ENCODE measurements at regions not wholly inside any gene's neighbourhood (a gene's known extent, or its start where the extent isn't known, plus 50 kb on each side); places are given as distances from the start of the nearest gene placed in this dataset.

DNA sequence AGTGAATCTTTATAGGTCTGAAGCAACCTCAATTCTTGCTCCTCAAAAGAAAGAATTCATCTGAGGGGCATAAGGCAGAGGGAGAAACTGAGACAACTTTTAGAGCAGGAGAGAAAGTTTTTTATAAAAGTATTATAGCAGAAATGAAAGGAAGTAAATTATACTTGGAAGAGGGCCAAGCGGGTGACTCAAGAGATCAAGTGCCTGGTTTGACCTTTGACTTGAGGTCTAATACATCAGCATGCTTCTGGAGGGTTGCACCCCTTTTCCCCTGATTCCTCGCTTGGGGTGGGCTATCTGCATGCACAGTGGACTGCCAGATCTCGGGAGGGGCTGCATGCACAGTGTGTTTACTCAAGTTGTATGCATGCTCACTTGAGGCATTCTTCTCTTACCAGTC lies 268.5 kb upstream of the LRATD1 start (continued):
- TF ChIP-seq, protein P1, sequence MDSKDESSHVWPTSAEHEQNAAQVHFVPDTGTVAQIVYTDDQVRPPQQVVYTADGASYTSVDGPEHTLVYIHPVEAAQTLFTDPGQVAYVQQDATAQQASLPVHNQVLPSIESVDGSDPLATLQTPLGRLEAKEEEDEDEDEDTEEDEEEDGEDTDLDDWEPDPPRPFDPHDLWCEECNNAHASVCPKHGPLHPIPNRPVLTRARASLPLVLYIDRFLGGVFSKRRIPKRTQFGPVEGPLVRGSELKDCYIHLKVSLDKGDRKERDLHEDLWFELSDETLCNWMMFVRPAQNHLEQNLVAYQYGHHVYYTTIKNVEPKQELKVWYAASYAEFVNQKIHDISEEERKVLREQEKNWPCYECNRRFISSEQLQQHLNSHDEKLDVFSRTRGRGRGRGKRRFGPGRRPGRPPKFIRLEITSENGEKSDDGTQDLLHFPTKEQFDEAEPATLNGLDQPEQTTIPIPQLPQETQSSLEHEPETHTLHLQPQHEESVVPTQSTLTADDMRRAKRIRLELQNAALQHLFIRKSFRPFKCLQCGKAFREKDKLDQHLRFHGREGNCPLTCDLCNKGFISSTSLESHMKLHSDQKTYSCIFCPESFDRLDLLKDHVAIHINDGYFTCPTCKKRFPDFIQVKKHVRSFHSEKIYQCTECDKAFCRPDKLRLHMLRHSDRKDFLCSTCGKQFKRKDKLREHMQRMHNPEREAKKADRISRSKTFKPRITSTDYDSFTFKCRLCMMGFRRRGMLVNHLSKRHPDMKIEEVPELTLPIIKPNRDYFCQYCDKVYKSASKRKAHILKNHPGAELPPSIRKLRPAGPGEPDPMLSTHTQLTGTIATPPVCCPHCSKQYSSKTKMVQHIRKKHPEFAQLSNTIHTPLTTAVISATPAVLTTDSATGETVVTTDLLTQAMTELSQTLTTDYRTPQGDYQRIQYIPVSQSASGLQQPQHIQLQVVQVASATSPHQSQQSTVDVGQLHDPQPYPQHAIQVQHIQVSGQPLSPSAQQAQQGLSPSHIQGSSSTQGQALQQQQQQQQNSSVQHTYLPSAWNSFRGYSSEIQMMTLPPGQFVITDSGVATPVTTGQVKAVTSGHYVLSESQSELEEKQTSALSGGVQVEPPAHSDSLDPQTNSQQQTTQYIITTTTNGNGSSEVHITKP (tag by site-specific recombination; IDR thresholded peaks at IDR 0.05) = no peak
- TF ChIP-seq, protein P2, sequence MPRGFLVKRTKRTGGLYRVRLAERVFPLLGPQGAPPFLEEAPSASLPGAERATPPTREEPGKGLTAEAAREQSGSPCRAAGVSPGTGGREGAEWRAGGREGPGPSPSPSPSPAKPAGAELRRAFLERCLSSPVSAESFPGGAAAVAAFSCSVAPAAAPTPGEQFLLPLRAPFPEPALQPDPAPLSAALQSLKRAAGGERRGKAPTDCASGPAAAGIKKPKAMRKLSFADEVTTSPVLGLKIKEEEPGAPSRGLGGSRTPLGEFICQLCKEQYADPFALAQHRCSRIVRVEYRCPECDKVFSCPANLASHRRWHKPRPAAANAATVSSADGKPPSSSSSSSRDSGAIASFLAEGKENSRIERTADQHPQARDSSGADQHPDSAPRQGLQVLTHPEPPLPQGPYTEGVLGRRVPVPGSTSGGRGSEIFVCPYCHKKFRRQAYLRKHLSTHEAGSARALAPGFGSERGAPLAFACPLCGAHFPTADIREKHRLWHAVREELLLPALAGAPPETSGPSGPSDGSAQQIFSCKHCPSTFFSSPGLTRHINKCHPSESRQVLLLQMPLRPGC (tag by site-specific recombination; IDR thresholded peaks at IDR 0.05) = no peak
- TF ChIP-seq ZNF121 (tag by site-specific recombination; IDR thresholded peaks at IDR 0.05) (no peak), ZNF23 (tag by site-specific recombination; IDR thresholded peaks at IDR 0.05; ENCODE audit: borderline replicate concordance) (no peak), YY2 (tag by site-specific recombination; IDR thresholded peaks at IDR 0.05) (no peak), ZNF664 (tag by site-specific recombination; IDR thresholded peaks at IDR 0.05) (no peak)
- TF ChIP-seq, protein P3, sequence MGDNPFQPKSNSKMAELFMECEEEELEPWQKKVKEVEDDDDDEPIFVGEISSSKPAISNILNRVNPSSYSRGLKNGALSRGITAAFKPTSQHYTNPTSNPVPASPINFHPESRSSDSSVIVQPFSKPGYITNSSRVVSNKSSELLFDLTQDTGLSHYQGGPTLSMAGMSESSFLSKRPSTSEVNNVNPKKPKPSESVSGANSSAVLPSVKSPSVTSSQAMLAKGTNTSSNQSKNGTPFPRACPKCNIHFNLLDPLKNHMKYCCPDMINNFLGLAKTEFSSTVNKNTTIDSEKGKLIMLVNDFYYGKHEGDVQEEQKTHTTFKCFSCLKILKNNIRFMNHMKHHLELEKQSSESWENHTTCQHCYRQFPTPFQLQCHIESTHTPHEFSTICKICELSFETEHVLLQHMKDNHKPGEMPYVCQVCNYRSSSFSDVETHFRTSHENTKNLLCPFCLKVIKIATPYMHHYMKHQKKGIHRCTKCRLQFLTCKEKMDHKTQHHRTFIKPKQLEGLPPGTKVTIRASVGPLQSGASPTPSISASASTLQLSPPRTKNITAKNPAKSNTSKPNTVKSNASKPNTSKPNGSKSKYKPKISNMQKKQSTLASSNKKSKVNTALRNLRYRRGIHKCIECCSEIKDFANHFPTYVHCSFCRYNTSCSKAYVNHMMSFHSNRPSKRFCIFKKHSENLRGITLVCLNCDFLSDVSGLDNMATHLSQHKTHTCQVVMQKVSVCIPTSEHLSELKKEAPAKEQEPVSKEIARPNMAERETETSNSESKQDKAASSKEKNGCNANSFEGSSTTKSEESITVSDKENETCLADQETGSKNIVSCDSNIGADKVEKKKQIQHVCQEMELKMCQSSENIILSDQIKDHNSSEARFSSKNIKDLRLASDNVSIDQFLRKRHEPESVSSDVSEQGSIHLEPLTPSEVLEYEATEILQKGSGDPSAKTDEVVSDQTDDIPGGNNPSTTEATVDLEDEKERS (tag by site-specific recombination; IDR thresholded peaks at IDR 0.05) = no peak
- TF ChIP-seq, protein P4, sequence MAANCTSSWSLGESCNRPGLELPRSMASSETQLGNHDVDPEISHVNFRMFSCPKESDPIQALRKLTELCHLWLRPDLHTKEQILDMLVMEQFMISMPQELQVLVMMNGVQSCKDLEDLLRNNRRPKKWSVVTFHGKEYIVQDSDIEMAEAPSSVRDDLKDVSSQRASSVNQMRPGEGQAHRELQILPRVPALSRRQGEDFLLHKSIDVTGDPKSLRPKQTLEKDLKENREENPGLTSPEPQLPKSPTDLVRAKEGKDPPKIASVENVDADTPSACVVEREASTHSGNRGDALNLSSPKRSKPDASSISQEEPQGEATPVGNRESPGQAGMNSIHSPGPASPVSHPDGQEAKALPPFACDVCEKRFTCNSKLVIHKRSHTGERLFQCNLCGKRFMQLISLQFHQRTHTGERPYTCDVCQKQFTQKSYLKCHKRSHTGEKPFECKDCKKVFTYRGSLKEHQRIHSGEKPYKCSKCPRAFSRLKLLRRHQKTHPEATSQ (tag by site-specific recombination; IDR thresholded peaks at IDR 0.05) = no peak
- TF ChIP-seq, protein P5, sequence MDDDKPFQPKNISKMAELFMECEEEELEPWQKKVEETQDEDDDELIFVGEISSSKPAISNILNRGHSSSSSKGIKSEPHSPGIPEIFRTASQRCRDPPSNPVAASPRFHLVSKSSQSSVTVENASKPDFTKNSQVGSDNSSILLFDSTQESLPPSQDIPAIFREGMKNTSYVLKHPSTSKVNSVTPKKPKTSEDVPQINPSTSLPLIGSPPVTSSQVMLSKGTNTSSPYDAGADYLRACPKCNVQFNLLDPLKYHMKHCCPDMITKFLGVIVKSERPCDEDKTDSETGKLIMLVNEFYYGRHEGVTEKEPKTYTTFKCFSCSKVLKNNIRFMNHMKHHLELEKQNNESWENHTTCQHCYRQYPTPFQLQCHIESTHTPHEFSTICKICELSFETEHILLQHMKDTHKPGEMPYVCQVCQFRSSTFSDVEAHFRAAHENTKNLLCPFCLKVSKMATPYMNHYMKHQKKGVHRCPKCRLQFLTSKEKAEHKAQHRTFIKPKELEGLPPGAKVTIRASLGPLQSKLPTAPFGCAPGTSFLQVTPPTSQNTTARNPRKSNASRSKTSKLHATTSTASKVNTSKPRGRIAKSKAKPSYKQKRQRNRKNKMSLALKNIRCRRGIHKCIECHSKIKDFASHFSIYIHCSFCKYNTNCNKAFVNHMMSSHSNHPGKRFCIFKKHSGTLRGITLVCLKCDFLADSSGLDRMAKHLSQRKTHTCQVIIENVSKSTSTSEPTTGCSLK (tag by site-specific recombination; IDR thresholded peaks at IDR 0.05) = no peak

DNA sequence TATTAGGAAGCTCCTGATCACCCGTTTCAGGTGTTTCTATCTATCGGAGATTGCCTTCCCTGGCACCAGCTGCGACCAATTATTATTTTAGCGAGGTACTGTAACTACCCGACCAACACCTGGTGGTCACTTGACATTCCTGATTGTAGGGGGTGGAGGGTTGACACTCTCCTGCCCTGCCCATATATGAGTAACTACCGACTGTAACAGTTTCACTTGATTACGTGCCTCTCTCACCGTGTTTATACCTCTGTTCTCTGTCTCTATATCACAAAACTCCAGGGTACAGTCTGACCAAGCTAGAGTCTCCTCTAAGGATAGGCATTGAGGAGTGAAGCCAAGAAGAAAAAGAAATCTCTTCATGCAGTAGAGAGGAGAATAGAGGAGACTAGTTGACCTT lies 268.0 kb upstream of the LRATD1 start:
- no peaks in the 10 kb centered on the region for H3K9me3 ChIP-seq (ENCODE audit: control insufficient read depth, insufficient read depth, low read depth, low read length)
- no peak overlapping the region for H3K27ac ChIP-seq (ENCODE audit: extremely low read depth, low read depth, low read length)
- no peaks in the 10 kb centered on the region for H3K4me1 ChIP-seq (ENCODE audit: control insufficient read depth, insufficient read depth, low read length)
- H3K36me3 ChIP-seq (ENCODE audit: control insufficient read depth in 2 of 2, insufficient read depth in 1 of 2, low read length in 2 of 2) = no peaks in the 10 kb centered on the region
- ChIA-PET CTCF (no interaction called here), POLR2A (no interaction called here)
- TF ChIP-seq, protein P6, sequence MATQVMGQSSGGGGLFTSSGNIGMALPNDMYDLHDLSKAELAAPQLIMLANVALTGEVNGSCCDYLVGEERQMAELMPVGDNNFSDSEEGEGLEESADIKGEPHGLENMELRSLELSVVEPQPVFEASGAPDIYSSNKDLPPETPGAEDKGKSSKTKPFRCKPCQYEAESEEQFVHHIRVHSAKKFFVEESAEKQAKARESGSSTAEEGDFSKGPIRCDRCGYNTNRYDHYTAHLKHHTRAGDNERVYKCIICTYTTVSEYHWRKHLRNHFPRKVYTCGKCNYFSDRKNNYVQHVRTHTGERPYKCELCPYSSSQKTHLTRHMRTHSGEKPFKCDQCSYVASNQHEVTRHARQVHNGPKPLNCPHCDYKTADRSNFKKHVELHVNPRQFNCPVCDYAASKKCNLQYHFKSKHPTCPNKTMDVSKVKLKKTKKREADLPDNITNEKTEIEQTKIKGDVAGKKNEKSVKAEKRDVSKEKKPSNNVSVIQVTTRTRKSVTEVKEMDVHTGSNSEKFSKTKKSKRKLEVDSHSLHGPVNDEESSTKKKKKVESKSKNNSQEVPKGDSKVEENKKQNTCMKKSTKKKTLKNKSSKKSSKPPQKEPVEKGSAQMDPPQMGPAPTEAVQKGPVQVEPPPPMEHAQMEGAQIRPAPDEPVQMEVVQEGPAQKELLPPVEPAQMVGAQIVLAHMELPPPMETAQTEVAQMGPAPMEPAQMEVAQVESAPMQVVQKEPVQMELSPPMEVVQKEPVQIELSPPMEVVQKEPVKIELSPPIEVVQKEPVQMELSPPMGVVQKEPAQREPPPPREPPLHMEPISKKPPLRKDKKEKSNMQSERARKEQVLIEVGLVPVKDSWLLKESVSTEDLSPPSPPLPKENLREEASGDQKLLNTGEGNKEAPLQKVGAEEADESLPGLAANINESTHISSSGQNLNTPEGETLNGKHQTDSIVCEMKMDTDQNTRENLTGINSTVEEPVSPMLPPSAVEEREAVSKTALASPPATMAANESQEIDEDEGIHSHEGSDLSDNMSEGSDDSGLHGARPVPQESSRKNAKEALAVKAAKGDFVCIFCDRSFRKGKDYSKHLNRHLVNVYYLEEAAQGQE (tag by site-specific recombination; IDR thresholded peaks at IDR 0.05) = no peak
- TF ChIP-seq ZNF112 (tag by site-specific recombination; IDR thresholded peaks at IDR 0.05) = no peak
- TF ChIP-seq ZNF132 (tag by site-specific recombination; IDR thresholded peaks at IDR 0.05; ENCODE audit: borderline replicate concordance) = no peak
- TF ChIP-seq ZNF654 (tag by site-specific recombination; IDR thresholded peaks at IDR 0.05; ENCODE audit: low read depth) = no peak
- TF ChIP-seq ZNF366 (tag by site-specific recombination; conservative IDR thresholded peaks at IDR 0.05) = no peak
- TF ChIP-seq ZNF768 (tag by site-specific recombination; IDR thresholded peaks at IDR 0.05) = no peak
- no peak for TF ChIP-seq ZNF433 (tag by site-specific recombination; IDR thresholded peaks at IDR 0.05; ENCODE audit: low read depth)
- H3K4me3 ChIP-seq (ENCODE audit: low read depth, low read length) = no peak overlapping the region
